KMS-11 (cell line): ENCODE measurements at regions not wholly inside any gene's neighbourhood (a gene's known extent, or its start where the extent isn't known, plus 50 kb on each side); places are given as distances from the start of the nearest gene placed in this dataset.

Experiments
- H2AFZ ChIP-seq: fragments of 200-600 bp; sonication (generic); 2 replicates; pipeline ENCODE4 v1.6.1; 2016; ENCODE audit warnings: antibody characterized with exemption, mixed run types, low read depth
- H3K27ac ChIP-seq: fragments of 200-600 bp; sonication (generic); 2 replicates; pipeline ENCODE4 v1.6.1; 2016; ENCODE audit warnings: mild to moderate bottlenecking, mixed run types
- H3K27me3 ChIP-seq: fragments of 200-600 bp; sonication (generic); 2 replicates; pipeline ENCODE4 v1.6.1; 2017; ENCODE audit warnings: mild to moderate bottlenecking, low read depth, mixed run types, moderate library complexity; ENCODE audit not compliant: insufficient read depth
- H3K36me3 ChIP-seq: fragments of 200-600 bp; sonication (generic); 2 replicates; pipeline ENCODE4 v1.6.1; 2017; ENCODE audit warnings: mild to moderate bottlenecking, mixed run types; ENCODE audit not compliant: insufficient read depth
- H3K4me1 ChIP-seq: fragments of 200-600 bp; sonication (generic); 2 replicates; pipeline ENCODE4 v1.6.1; 2016; ENCODE audit warnings: mild to moderate bottlenecking, low read depth, mixed run types; ENCODE audit not compliant: poor library complexity, severe bottlenecking
- H3K4me2 ChIP-seq: fragments of 200-600 bp; sonication (generic); 2 replicates; pipeline ENCODE4 v1.7.0; 2016; ENCODE audit warnings: mild to moderate bottlenecking, mixed run types
- H3K4me3 ChIP-seq: fragments of 200-600 bp; sonication (generic); IDR thresholded peaks from 2 replicates; pipeline ENCODE4 v1.6.1; 2017; ENCODE audit warnings: low read depth, low read length, mixed read lengths; ENCODE audit not compliant: insufficient read depth
- H3K79me2 ChIP-seq: fragments of 200-600 bp; sonication (generic); 2 replicates; pipeline ENCODE4 v1.6.1; 2016; ENCODE audit warnings: low read depth, mixed run types; ENCODE audit not compliant: insufficient read depth
- H3K9ac ChIP-seq: fragments of 200-600 bp; sonication (generic); 2 replicates; pipeline ENCODE4 v1.6.1; 2016; ENCODE audit warnings: mild to moderate bottlenecking, mixed run types
- H4K20me1 ChIP-seq: fragments of 200-600 bp; sonication (generic); 2 replicates; pipeline ENCODE4 v1.6.1; 2016; ENCODE audit warnings: mild to moderate bottlenecking, mixed run types; ENCODE audit not compliant: insufficient read depth
- CTCF ChIP-seq: fragments of 200-600 bp; sonication (generic); conservative IDR thresholded peaks from 2 replicates; pipeline ENCODE4 v1.6.1; 2017; ENCODE audit warnings: low read depth, mild to moderate bottlenecking, antibody characterized with exemption, low read length, moderate library complexity, mixed read lengths

GRCh38 chr17:72249441-72249840 lies 128.6 kb downstream of the SOX9 start:
- H3K4me2 ChIP-seq, result no peak overlapping the region
- H2AFZ ChIP-seq, result no peak overlapping the region
- H3K4me3 ChIP-seq, result no peak overlapping the region
- no peaks in the 10 kb centered on the region for H3K27me3 ChIP-seq
- no peak overlapping the region for H3K9ac ChIP-seq
- no peaks in the 10 kb centered on the region for H3K79me2 ChIP-seq
- H3K27ac ChIP-seq, result no peak overlapping the region
- TF ChIP-seq CTCF, result no peak
- H3K36me3 ChIP-seq, result no peaks in the 10 kb centered on the region
- H3K4me1 ChIP-seq, result no peaks in the 10 kb centered on the region
- no peaks in the 10 kb centered on the region for H4K20me1 ChIP-seq

GRCh38 chr17:72250206-72250605 lies 129.4 kb downstream of the SOX9 start:
- Histone ChIP-seq H3K36me3 (no peaks in the 10 kb centered on the region), H2AFZ (no peak overlapping the region), H3K27ac (no peak overlapping the region)

GRCh38 chr17:72253597-72253996 lies 132.8 kb downstream of the SOX9 start:
- no peak overlapping the region for H2AFZ ChIP-seq
- H3K79me2 ChIP-seq, result no peaks in the 10 kb centered on the region
- no peaks in the 10 kb centered on the region for H3K36me3 ChIP-seq
- H3K27me3 ChIP-seq, result no peaks in the 10 kb centered on the region
- no peak for TF ChIP-seq CTCF
- H3K4me1 ChIP-seq, result no peaks in the 10 kb centered on the region
- H4K20me1 ChIP-seq, result no peaks in the 10 kb centered on the region
- no peak overlapping the region for H3K4me3 ChIP-seq
- H3K9ac ChIP-seq, result no peak overlapping the region
- H3K27ac ChIP-seq, result no peak overlapping the region
- H3K4me2 ChIP-seq, result no peak overlapping the region

More at GRCh38 chr17:72250206-72250605, 129.4 kb downstream of the SOX9 start:
- no peaks in the 10 kb centered on the region for H3K4me1 ChIP-seq
- no peaks in the 10 kb centered on the region for H3K27me3 ChIP-seq
- H3K9ac ChIP-seq, result no peak overlapping the region
- H4K20me1 ChIP-seq, result no peaks in the 10 kb centered on the region
- no peak for TF ChIP-seq CTCF
- H3K4me3 ChIP-seq, result no peak overlapping the region
- H3K79me2 ChIP-seq, result no peaks in the 10 kb centered on the region
- H3K4me2 ChIP-seq, result no peak overlapping the region

GRCh38 chr17:72254808-72255449 lies 134.1 kb downstream of the SOX9 start:
- H3K4me2 ChIP-seq, result no peak overlapping the region

More at GRCh38 chr17:72254808-72255449, 134.1 kb downstream of the SOX9 start:
- H3K36me3 ChIP-seq, result no peaks in the 10 kb centered on the region
- no peaks in the 10 kb centered on the region for H4K20me1 ChIP-seq
- no peak overlapping the region for H3K4me3 ChIP-seq
- H3K79me2 ChIP-seq, result no peaks in the 10 kb centered on the region
- TF ChIP-seq CTCF, result no peak
- H3K27ac ChIP-seq, result no peak overlapping the region
- H2AFZ ChIP-seq, result no peak overlapping the region
- H3K4me1 ChIP-seq, result no peaks in the 10 kb centered on the region
- no peak overlapping the region for H3K9ac ChIP-seq
- no peaks in the 10 kb centered on the region for H3K27me3 ChIP-seq
